Caco-2 (cell line): ENCODE measurements at regions not wholly inside any gene's neighbourhood (a gene's known extent, or its start where the extent isn't known, plus 50 kb on each side); places are given as distances from the start of the nearest gene placed in this dataset.

Experiments
- BruUV-seq: library from RNA; stranded (reverse); fragments of 400-500 nt; replicated peaks from 2 replicates; lab custom pipeline; 2021; lab: Mats Ljungman, UMichigan
- CTCF ChIA-PET: fragments of 300-600 bp; sonication (Branson Sonifier 250); formaldehyde crosslinking; loops from one replicate; lab custom pipeline; 2022; ENCODE audit warnings: antibody characterized with exemption; lab: Charles Lee
- POLR2A ChIA-PET: fragments of 300-600 bp; sonication (Branson Sonifier 250); formaldehyde crosslinking; loops from one replicate; lab custom pipeline; 2022; ENCODE audit warnings: antibody characterized with exemption; lab: Charles Lee
- DNase-seq, 2 experiments: peaks; one replicate each; pipeline versions ENCODE4 v3.0.0 to v3.0.0-alpha.2; 2020 to 2022
- H3K27me3 ChIP-seq: replicated peaks from 2 replicates; pipeline ENCODE4 v1.6.0; 2011; ENCODE audit warnings: low read length; ENCODE audit not compliant: control insufficient read depth, insufficient read depth
- H3K36me3 ChIP-seq: 2 replicates; pipeline ENCODE4 v1.5.1; 2011; ENCODE audit warnings: low read length; ENCODE audit not compliant: control insufficient read depth, insufficient read depth
- H3K4me1 ChIP-seq: fragments of 250-450 bp; sonication (Bioruptor Pico); 2 replicates; pipeline ENCODE4 v1.5.1; 2020; ENCODE audit warnings: mild to moderate bottlenecking
- H3K4me3 ChIP-seq: 2 replicates; pipeline ENCODE4 v1.5.1; 2011; ENCODE audit warnings: low read depth, mild to moderate bottlenecking, control low read depth, low read length
- H3K9me3 ChIP-seq: fragments of 250-450 bp; sonication (Bioruptor Pico); 2 replicates; pipeline ENCODE4 v1.5.1; 2020; ENCODE audit warnings: mild to moderate bottlenecking, moderate library complexity
- H3K27ac Mint-ChIP-seq: one replicate; pipeline ENCODE4 v1.8.0; 2022; ENCODE audit warnings: mixed read lengths; ENCODE audit not compliant: unreplicated experiment
- H3K27me3 Mint-ChIP-seq: one replicate; pipeline ENCODE4 v1.8.0; 2022; ENCODE audit warnings: mixed read lengths; ENCODE audit not compliant: insufficient read depth, unreplicated experiment
- H3K36me3 Mint-ChIP-seq: one replicate; pipeline ENCODE4 v1.8.0; 2022; ENCODE audit warnings: mild to moderate bottlenecking, mixed read lengths; ENCODE audit not compliant: insufficient read depth, unreplicated experiment
- H3K4me1 Mint-ChIP-seq: one replicate; pipeline ENCODE4 v1.8.0; 2022; ENCODE audit warnings: low read depth, mixed read lengths; ENCODE audit not compliant: unreplicated experiment
- H3K4me3 Mint-ChIP-seq: one replicate; pipeline ENCODE4 v1.8.0; 2022; ENCODE audit warnings: mild to moderate bottlenecking, moderate library complexity, mixed read lengths; ENCODE audit not compliant: unreplicated experiment
- H3K9me3 Mint-ChIP-seq: one replicate; pipeline ENCODE4 v1.8.0; 2022; ENCODE audit warnings: mixed read lengths; ENCODE audit not compliant: unreplicated experiment
- intact Hi-C: fragments of 100-400 bp; cut with micrococcal nuclease; formaldehyde crosslinking; loops from one replicate; pipeline ENCODE4 v1.10.0; 2022; ENCODE audit not compliant: unreplicated experiment
- TF ChIP-seq, protein P1 (sequence below), 2 experiments: fragments of 200-600 bp in 1 of 2; IDR thresholded peaks; 1 replicate in 1 of 2; 2 replicates in 1 of 2; pipeline versions ENCODE4 v1.5.1 to v1.8.0; 2011 to 2022; ENCODE audit warnings: antibody characterized with exemption in 1 of 2, control low read depth in 1 of 2, inconsistent platforms in 1 of 2, low read depth in 1 of 2, low read length in 1 of 2, mild to moderate bottlenecking in 1 of 2, moderate library complexity in 1 of 2; ENCODE audit not compliant: insufficient read depth in 1 of 2, severe bottlenecking in 1 of 2, unreplicated experiment in 1 of 2

DNA sequence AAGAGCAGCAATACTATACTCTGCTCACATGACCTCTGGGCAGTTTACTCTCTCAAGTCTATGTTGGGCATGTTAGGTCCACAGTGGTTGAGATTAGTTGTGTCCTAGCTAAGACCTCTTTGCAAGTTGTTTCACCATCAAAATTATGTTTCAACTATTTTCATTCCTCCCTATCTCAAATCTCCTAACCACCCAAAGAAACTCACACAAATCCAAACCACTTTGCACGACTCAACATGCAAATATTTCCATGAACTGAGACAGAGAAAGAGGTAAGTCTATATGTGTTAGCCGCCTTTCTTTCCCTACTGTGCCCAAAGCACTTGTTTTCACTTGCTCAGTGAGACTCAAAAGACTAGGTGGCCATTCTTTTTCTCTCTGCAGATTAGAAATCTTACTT, 546.8 kb downstream of the TNS1 start:
- H3K27me3 Mint-ChIP-seq = no peaks in the 10 kb centered on the region
- H3K36me3 Mint-ChIP-seq = no peaks in the 10 kb centered on the region
- intact Hi-C loops = no loop called here
- Histone ChIP-seq H3K36me3 (no peaks in the 10 kb centered on the region), H3K4me3 (no peak overlapping the region), H3K27me3 (no peaks in the 10 kb centered on the region), H3K9me3 (peaks cover 4% of the 10 kb centered on the region; the same call in 1 of the 2 replicates), H3K4me1 (peaks cover 13% of the 10 kb centered on the region)
- TF ChIP-seq, protein P1, sequence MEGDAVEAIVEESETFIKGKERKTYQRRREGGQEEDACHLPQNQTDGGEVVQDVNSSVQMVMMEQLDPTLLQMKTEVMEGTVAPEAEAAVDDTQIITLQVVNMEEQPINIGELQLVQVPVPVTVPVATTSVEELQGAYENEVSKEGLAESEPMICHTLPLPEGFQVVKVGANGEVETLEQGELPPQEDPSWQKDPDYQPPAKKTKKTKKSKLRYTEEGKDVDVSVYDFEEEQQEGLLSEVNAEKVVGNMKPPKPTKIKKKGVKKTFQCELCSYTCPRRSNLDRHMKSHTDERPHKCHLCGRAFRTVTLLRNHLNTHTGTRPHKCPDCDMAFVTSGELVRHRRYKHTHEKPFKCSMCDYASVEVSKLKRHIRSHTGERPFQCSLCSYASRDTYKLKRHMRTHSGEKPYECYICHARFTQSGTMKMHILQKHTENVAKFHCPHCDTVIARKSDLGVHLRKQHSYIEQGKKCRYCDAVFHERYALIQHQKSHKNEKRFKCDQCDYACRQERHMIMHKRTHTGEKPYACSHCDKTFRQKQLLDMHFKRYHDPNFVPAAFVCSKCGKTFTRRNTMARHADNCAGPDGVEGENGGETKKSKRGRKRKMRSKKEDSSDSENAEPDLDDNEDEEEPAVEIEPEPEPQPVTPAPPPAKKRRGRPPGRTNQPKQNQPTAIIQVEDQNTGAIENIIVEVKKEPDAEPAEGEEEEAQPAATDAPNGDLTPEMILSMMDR (IDR thresholded peaks at IDR 0.05; ENCODE audit: insufficient read depth in 1 of 2, low read depth in 1 of 2, low read length in 1 of 2, severe bottlenecking in 1 of 2, unreplicated experiment in 1 of 2) = no peak
- H3K27ac Mint-ChIP-seq = no peak overlapping the region
- ChIA-PET POLR2A (no interaction called here), CTCF (interaction anchor here (0.6 to 0.7 kb wide), 2 partner anchors 125 to 508 kb away, joined by 3 to 8 read pairs; no protein-coding TSS in a partner anchor)
- no peak overlapping the region for H3K4me3 Mint-ChIP-seq
- no peak for DNase-seq
- BruUV-seq = no TSS peak
- H3K9me3 Mint-ChIP-seq = peaks cover 22% of the 10 kb centered on the region
- peaks cover 25% of the 10 kb centered on the region for H3K4me1 Mint-ChIP-seq

DNA sequence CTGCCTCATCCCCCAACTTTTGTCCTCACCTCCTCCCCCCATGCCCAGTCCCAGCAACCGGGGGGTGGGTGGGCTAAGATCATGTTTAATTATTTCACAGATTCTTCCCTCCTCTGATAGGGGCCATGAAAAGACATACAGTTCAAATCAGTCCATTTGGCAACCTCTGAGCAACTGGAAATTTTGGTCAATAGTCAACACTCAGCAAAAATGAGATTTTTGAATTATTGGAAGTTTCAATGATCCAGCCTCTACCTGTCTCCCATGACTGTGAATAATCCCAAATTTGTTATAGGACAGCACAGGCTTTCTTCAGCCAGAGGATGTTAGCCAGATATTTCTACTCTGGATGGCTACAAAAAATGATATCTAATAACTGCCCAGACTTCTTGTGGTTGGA, 549.9 kb downstream of the TNS1 start:
- CTCF ChIA-PET = no interaction called here
- peaks cover 4% of the 10 kb centered on the region; the same call in 1 of the 2 replicates for H3K9me3 ChIP-seq
- H3K4me3 ChIP-seq = no peak overlapping the region
- Mint-ChIP-seq H3K27me3 (no peaks in the 10 kb centered on the region), H3K4me1 (peaks cover 25% of the 10 kb centered on the region), H3K27ac (no peak overlapping the region), H3K4me3 (no peak overlapping the region), H3K36me3 (no peaks in the 10 kb centered on the region), H3K9me3 (peaks cover 17% of the 10 kb centered on the region)
- DNase-seq = no peak
- H3K36me3 ChIP-seq = no peaks in the 10 kb centered on the region
- intact Hi-C loops = no loop called here
- no peaks in the 10 kb centered on the region for H3K27me3 ChIP-seq
- peaks cover 13% of the 10 kb centered on the region for H3K4me1 ChIP-seq
- BruUV-seq = no TSS peak
- POLR2A ChIA-PET = no interaction called here
- TF ChIP-seq, protein P1 (IDR thresholded peaks at IDR 0.05; ENCODE audit: insufficient read depth in 1 of 2, low read depth in 1 of 2, low read length in 1 of 2, severe bottlenecking in 1 of 2, unreplicated experiment in 1 of 2) = no peak

DNA sequence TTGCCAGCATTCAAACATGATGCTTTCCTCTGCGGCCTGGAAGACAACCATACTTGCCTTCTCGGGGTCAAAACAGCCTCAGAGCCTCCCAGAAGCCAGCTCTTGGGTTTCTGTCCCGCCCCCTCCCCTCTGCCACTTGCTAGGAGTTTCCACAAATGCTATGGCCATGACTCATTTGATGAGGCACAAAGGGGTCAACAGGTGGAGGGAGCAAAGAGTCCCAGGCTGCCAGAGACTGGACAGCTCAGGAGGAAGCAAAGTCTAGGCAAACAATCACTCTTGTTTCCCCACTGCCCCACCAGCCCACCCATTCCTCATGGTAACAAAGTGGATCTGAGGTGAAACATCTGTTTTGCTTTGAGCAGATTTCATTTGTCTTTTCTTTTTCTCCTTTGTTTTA, 551.1 kb downstream of the TNS1 start:
- no peaks in the 10 kb centered on the region for H3K27me3 Mint-ChIP-seq
- Histone ChIP-seq H3K4me1 (peaks cover 13% of the 10 kb centered on the region), H3K9me3 (no peaks in the 10 kb centered on the region), H3K36me3 (no peaks in the 10 kb centered on the region), H3K4me3 (no peak overlapping the region), H3K27me3 (no peaks in the 10 kb centered on the region)
- TF ChIP-seq, protein P1 (IDR thresholded peaks at IDR 0.05; ENCODE audit: insufficient read depth in 1 of 2, low read depth in 1 of 2, low read length in 1 of 2, severe bottlenecking in 1 of 2, unreplicated experiment in 1 of 2) = no peak
- POLR2A ChIA-PET = interaction anchor here (0.7 kb wide), 1 partner anchor 158 kb away, joined by 4 read pairs; no protein-coding TSS in a partner anchor
- no peaks in the 10 kb centered on the region for H3K36me3 Mint-ChIP-seq
- H3K4me3 Mint-ChIP-seq = no peak overlapping the region
- intact Hi-C loops = no loop called here
- no peak for DNase-seq
- H3K27ac Mint-ChIP-seq = no peak overlapping the region
- CTCF ChIA-PET = no interaction called here
- H3K4me1 Mint-ChIP-seq = peaks cover 25% of the 10 kb centered on the region
- peaks cover 9% of the 10 kb centered on the region for H3K9me3 Mint-ChIP-seq
- BruUV-seq = no TSS peak
